ENCODE measurements at regions not wholly inside any gene's neighbourhood (a gene's known extent, or its start where the extent isn't known, plus 50 kb on each side); places are given as distances from the start of the nearest gene placed in this dataset.
"Not testable (repeated sequence)": the region's sequence is repeated elsewhere in the genome, so short reads cannot be mapped to it uniquely, and the experiment has no call there.

DNA sequence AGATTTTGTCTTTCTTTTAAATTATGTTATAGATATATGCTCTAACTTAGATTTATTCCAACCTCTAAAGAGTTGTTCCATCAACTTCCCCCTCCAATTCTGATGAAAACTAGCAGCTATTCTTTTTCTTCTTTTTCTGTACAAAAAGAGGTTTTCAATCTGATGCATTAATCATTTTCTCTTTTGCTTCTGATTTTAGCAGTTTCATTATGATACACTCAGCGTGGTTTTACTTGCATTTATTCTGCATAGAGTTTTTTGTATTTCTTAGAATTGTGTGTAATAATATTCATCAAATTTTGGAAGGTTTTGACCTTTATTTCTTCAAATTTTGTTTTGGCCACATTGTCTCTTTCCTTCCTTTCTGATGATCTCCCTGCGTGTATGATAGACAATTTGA is 968.1 kb upstream of the CDH18 start:
- no peak for FAIRE-seq
- DNase-seq (ENCODE audit: low spot score in 2 of 2) = no peak

DNA sequence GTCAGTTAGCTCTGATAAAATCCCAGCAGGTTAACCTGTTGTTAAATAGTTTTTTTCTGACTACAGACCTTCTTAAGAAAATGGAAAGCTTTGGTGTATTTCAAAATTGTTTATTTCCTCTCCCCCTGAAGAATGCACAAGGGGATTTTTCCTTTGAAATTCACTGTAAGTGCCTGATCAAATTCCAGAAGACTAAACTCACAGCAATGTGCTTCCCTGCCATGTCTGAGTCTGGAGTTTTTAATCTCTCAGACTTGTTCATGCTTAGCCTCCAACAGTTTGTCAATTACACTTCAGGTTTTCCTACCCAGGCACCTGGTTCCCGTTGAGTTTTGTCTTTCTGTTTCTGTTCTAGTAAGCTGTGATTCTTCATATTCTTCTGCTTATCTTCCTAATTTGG is 961.6 kb upstream of the CDH18 start:
- no peak for FAIRE-seq

GRCh38 chr5:20943183-20943971 is 955.4 kb upstream of the CDH18 start:
- not testable (repeated sequence) for DNase-seq (ENCODE audit: low spot score in 2 of 2)
- FAIRE-seq = peak; percentile 28

More for the DNA sequence above, 961.6 kb upstream of the CDH18 start:
- no peak for DNase-seq (ENCODE audit: low spot score in 2 of 2)

GRCh38 chr5:20942603-20943002 is 954.6 kb upstream of the CDH18 start:
- DNase-seq (ENCODE audit: low spot score in 2 of 2); FAIRE-seq: not testable (repeated sequence)

DNA sequence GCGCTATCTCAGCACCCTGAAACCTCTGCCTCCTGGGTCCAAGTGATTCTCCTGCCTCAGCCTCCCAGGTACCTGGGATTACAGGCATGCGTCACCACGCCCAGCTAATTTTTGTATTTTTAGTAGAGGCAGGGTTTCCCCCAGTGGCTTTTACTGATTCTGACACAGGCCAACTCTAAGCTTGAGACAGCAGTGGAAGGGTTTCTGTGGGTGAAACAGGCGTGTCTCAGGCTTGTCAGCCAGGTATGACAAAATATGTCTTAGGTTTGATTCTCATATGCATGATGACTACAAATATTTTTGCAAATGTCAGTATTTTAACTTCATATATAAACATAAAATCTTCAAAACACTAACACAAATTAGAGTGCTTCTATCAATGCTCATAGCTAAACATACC is 952.8 kb upstream of the CDH18 start:
- DNase-seq (ENCODE audit: low spot score in 2 of 2); FAIRE-seq: not testable (repeated sequence)

- FAIRE-seq = not testable (repeated sequence)
Measured at GRCh38 chr5:20890936-20891335, 902.9 kb upstream of the CDH18 start.

GRCh38 chr5:20875726-20876125 is 887.7 kb upstream of the CDH18 start:
- DNase-seq (ENCODE audit: low spot score in 2 of 2); FAIRE-seq: not testable (repeated sequence)

More at GRCh38 chr5:20890936-20891335, 902.9 kb upstream of the CDH18 start:
- not testable (repeated sequence) for DNase-seq (ENCODE audit: low spot score in 2 of 2)

GRCh38 chr5:20865892-20866291 is 877.9 kb upstream of the CDH18 start:
- not testable (repeated sequence) for DNase-seq (ENCODE audit: low spot score in 2 of 2); FAIRE-seq

GRCh38 chr5:20833081-20833627 is 845.2 kb upstream of the CDH18 start:
- DNase-seq (ENCODE audit: low spot score in 2 of 2) = no peak

DNA sequence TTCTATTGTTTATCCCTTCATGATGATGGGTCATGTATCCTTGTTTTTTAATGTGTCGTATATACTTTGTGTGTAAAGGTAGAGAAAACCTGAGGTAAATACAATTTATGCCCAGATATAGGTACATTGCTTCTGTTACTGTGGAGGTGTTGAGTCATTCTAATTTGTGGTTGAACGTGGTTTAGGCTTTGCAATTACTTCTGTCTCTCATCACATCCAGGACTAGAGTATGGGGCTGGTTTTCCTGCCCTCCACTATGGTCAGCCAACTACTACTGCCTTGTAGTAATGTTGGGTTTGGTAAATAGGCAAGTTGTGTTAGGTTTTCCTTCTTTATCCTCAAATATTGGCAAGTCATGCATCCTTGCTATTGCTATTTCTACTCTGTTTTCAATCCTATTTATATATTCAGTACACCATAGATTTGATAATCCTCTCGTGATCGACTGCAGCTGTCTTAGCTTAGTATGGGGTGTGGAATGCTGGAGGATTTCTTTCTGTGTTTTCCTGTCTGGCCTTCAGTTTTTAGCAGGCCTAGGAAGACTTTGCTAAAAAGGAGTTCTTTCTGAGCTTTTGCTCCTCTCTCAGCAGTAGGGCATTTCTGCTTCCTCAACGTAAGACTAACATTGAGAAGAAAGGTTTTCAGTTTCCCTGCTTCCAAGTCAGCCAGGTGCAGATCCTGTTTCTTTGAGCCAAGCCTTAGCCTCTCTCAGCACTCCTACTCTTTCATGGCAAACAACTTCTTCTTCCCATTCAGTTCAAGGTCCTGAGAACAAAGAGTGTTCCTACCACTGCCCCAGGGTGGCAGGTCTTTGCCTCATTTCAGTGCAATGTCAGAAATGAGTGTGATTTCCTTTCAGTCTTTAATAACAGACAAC is 844.4 kb upstream of the CDH18 start:
- no peak for FAIRE-seq
- no peak for DNase-seq (ENCODE audit: low spot score in 2 of 2)

More at GRCh38 chr5:20833081-20833627, 845.2 kb upstream of the CDH18 start:
- no peak for FAIRE-seq

GRCh38 chr5:20825951-20826350 is 838.0 kb upstream of the CDH18 start:
- DNase-seq (ENCODE audit: low spot score in 2 of 2); FAIRE-seq: not testable (repeated sequence)

DNA sequence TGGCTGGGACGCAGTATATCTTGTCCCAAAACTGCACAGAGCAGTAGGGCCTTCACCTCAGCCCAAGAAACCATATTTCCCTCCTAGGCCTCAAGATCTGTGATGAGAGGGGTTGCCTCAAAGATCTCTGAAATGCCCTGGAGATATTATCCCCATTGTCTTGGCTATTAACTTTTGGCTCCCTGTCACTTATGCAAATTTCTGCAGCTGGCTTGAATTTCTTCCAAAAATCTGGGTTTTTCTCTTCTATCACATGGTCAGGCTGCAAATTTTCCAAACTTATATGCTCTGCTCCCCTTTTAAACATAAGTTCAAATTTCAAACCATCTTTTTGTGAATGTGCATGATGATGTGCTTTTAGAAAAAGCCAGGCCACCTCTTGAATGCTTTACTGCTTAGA is 809.2 kb upstream of the CDH18 start:
- not testable (repeated sequence) for DNase-seq (ENCODE audit: low spot score in 2 of 2); FAIRE-seq

- not testable (repeated sequence) for FAIRE-seq; DNase-seq (ENCODE audit: low spot score in 2 of 2)
Measured at GRCh38 chr5:20784755-20785154, 796.8 kb upstream of the CDH18 start.

GRCh38 chr5:20783484-20783883 is 795.5 kb upstream of the CDH18 start:
- FAIRE-seq; DNase-seq (ENCODE audit: low spot score in 2 of 2): not testable (repeated sequence)

DNA sequence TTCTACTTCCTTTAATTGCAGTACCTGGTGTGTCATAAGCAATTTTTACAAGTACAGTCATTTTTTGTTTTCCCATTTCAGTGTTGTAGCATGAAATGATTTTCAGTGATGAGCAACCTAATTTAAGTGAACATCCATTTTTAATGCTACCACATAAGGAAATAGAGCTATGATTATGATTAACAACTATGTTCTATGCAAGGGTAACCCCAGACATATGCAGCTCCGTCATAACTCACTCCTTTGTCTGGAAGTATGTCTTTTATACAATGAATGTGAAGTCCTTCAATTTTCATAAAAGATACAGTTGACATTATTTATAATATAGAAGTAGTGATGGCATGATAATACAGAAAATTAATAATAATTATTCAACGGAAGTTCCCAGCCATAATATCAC is 783.3 kb upstream of the CDH18 start:
- not testable (repeated sequence) for DNase-seq (ENCODE audit: low spot score in 2 of 2); FAIRE-seq

DNA sequence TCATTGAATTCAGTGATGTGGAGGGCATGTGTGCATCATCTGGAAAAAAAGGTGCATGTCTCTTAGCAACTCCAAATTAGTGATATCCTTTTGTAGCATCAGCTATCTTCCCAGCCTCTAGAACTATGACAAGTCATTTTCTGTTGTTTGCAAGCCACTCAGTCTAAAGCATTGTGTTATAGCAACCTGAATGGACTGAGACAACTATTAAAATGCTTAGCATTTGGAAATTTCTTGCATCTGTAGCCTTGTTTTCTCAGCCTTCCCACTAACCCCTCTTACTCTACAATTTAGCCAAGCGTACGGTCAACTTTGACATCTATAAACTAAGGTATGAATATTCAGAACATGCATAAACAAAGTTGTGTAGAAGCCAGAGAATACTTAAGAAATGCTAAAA is 777.1 kb upstream of the CDH18 start:
- FAIRE-seq; DNase-seq (ENCODE audit: low spot score in 2 of 2): not testable (repeated sequence)

DNA sequence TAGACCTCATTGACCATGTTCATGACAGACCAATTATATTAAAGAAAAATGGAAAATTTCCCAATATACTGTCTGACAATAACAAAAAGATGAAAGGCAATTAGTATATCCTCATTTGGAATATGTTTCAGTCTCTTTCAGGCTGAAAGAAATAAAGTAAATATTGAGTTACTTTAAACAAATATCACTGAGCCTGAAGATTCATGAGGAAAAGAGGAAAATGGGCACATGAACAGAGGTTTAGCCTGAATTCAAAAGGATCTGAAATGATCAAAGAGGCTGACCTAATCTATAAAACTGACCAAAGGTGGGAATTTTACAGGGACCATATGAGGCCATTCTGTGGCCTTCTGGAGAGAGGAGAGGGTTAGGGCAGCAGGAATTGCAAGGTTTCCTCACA is 771.5 kb upstream of the CDH18 start:
- DNase-seq (ENCODE audit: low spot score in 2 of 2); FAIRE-seq: not testable (repeated sequence)

DNA sequence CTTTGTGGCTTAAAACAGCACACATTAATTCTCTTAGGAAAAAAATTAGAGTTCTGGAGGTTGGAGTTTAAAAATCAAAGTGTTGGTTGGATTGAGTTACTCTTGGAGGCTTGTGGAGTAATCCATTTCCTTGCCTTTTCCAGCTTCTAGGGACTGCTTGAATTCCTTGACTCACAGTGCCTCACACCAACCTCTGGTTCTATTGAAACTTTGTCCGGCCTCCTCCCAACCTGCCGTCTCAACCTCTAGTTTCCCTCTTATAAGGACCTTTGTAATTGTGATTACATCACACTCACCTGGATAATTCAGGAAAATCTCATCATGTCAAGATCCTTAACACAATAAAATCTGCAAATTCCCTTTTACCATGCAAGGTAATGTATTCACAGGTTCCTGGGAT is 764.2 kb upstream of the CDH18 start:
- not testable (repeated sequence) for DNase-seq (ENCODE audit: low spot score in 2 of 2); FAIRE-seq

DNA sequence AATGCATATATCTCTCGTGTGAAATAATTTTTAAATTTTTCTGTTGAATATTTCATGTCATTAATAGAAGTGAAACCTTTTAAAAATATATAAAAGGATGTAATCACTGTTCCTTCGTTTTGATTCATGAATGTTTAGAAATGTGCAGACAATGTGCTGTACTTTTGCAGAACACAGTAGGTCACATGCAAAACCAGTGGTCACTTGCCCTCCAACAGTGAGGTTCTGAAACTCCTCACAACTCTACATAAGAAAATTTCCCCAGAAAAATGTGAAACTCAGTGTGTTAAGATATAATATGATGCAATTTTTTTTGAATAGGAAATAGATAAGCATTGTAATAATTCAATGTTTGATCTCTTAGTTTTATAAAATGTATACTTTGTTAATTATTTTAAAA is 747.7 kb upstream of the CDH18 start:
- DNase-seq (ENCODE audit: low spot score in 2 of 2) = not testable (repeated sequence)
- FAIRE-seq = peak; percentile 78

DNA sequence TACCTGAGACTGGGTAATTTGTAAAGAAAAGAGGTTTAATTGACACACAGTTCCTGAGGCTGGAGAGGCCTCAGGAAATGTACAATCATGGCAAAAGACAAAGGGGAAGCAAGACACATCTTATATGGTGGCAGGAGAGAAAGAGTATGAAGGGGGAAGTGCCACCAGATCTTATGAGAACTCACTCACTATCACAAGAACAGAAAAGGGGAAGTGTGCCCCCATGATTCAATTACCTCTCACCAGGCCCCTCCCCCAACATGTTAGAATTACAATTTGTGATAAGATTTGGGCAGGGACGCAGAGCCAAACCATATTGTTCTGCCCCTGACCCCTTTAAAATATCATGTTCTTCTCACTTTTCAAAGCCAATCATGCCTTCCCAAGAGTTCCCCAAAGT is 744.2 kb upstream of the CDH18 start:
- not testable (repeated sequence) for FAIRE-seq; DNase-seq (ENCODE audit: low spot score in 2 of 2)

GRCh38 chr5:20721286-20721685 is 733.3 kb upstream of the CDH18 start:
- DNase-seq (ENCODE audit: low spot score in 2 of 2); FAIRE-seq: not testable (repeated sequence)
